Natural killer cell (primary cell): ENCODE measurements at regions not wholly inside any gene's neighbourhood (a gene's known extent, or its start where the extent isn't known, plus 50 kb on each side); places are given as distances from the start of the nearest gene placed in this dataset.

Experiments used
- ATAC-seq, 3 donors: fragments of 150-1000 bp in 2 of 3; fragments of 200-7000 bp in 1 of 3; cut with Tn5 transposase; 1 replicate in 1 of 3; 2 replicates in 2 of 3; pipeline ENCODE4 v1.10.0; 2021; ENCODE audit warnings: mild to moderate bottlenecking in 2 of 3, moderate library complexity in 2 of 3
- DNase-seq, 2 donors: peaks; one replicate each; pipeline versions ENCODE4 v3.0.0 to v3.0.0-alpha.2; 2013 to 2021; ENCODE audit warnings: mixed read lengths in 1 of 2
- H3K27ac ChIP-seq: one replicate; pipeline ENCODE4 v1.5.1; 2013; ENCODE audit warnings: mild to moderate bottlenecking, low read length
- H3K27me3 ChIP-seq: one replicate; pipeline ENCODE4 v1.6.1; 2013; ENCODE audit warnings: low read length; ENCODE audit not compliant: control insufficient read depth, insufficient read depth
- H3K36me3 ChIP-seq: one replicate; pipeline ENCODE4 v1.6.1; 2013; ENCODE audit warnings: low read length; ENCODE audit not compliant: control insufficient read depth, insufficient read depth
- H3K4me1 ChIP-seq: one replicate; pipeline ENCODE4 v1.6.1; 2013; ENCODE audit warnings: low read length; ENCODE audit not compliant: control insufficient read depth, insufficient read depth
- H3K4me3 ChIP-seq: one replicate; pipeline ENCODE4 v1.5.1; 2013; ENCODE audit warnings: low read length
- H3K9me3 ChIP-seq: one replicate; pipeline ENCODE4 v1.6.1; 2013; ENCODE audit warnings: low read length; ENCODE audit not compliant: control insufficient read depth, insufficient read depth
- H3K27ac Mint-ChIP-seq, 2 donors: one replicate each; pipeline ENCODE4 v1.8.0; 2022; ENCODE audit warnings: mild to moderate bottlenecking in 2 of 2, mixed read lengths in 2 of 2, moderate library complexity in 1 of 2
- H3K27me3 Mint-ChIP-seq, 2 donors: one replicate each; pipeline ENCODE4 v1.8.0; 2022; ENCODE audit warnings: low read depth in 2 of 2, mixed read lengths in 2 of 2
- H3K36me3 Mint-ChIP-seq: one replicate; pipeline ENCODE4 v1.8.0; 2022; ENCODE audit warnings: mixed read lengths
- H3K4me1 Mint-ChIP-seq, 2 donors: one replicate each; pipeline ENCODE4 v1.8.0; 2022; ENCODE audit warnings: mixed read lengths in 2 of 2
- H3K4me3 Mint-ChIP-seq: one replicate; pipeline ENCODE4 v1.8.0; 2022; ENCODE audit warnings: mild to moderate bottlenecking, moderate library complexity, mixed read lengths
- H3K9me3 Mint-ChIP-seq, 2 donors: one replicate each; pipeline ENCODE4 v1.8.0; 2022; ENCODE audit warnings: mixed read lengths in 2 of 2
- CTCF ChIP-seq: fragments of 200-600 bp; IDR thresholded peaks from one replicate; pipeline ENCODE4 v1.8.0; 2022; ENCODE audit warnings: antibody characterized with exemption
- WGBS: methylation state at CpG from one replicate; pipeline ENCODE4 v1.1.7; 2013; ENCODE audit warnings: missing lambda C conversion rate; ENCODE audit not compliant: insufficient coverage; 5-methylcytosine and 5-hydroxymethylcytosine counted together
- intact Hi-C: fragments of 100-400 bp; cut with micrococcal nuclease; formaldehyde crosslinking; loops from one replicate; pipeline ENCODE4 v1.14.2; 2022

GRCh38 chr2:8584174-8585066 is 97.4 kb upstream of the ID2 start:
- intact Hi-C loops = no loop called here
- 85% methylated on average over 26 of the region's 29 CpGs for WGBS
- DNase-seq (no peak), ATAC-seq (no peak)
- H3K27ac Mint-ChIP-seq = peak overlapping the region in 1 of 2 donors; percentile 35
- H3K36me3 Mint-ChIP-seq = no peaks in the 10 kb centered on the region
- Histone ChIP-seq H3K4me1 (peaks cover 65% of the 10 kb centered on the region), H3K4me3 (no peak overlapping the region), H3K27ac (no peak overlapping the region), H3K27me3 (no peaks in the 10 kb centered on the region), H3K9me3 (no peaks in the 10 kb centered on the region), H3K36me3 (no peaks in the 10 kb centered on the region)
- H3K4me3 Mint-ChIP-seq = peak overlapping the region; percentile 78
- peaks cover 19 to 48% of the 10 kb centered on the region in 2 donors for H3K4me1 Mint-ChIP-seq
- H3K27me3 Mint-ChIP-seq = peaks cover 0 to 6% of the 10 kb centered on the region in 2 donors
- TF ChIP-seq CTCF = no peak
- H3K9me3 Mint-ChIP-seq = no peaks in the 10 kb centered on the region

- Mint-ChIP-seq H3K36me3 (no peaks in the 10 kb centered on the region), H3K4me3 (no peak overlapping the region), H3K9me3 (no peaks in the 10 kb centered on the region), H3K27ac (no peak overlapping the region), H3K4me1 (peaks cover 24 to 39% of the 10 kb centered on the region in 2 donors), H3K27me3 (peaks cover 0 to 6% of the 10 kb centered on the region in 2 donors)
- DNase-seq (no peak), ATAC-seq (no peak)
- intact Hi-C loops = no loop called here
- Histone ChIP-seq H3K9me3 (no peaks in the 10 kb centered on the region), H3K4me1 (peaks cover 59% of the 10 kb centered on the region), H3K27ac (no peak overlapping the region), H3K27me3 (no peaks in the 10 kb centered on the region), H3K36me3 (no peaks in the 10 kb centered on the region), H3K4me3 (no peak overlapping the region)
- 97% methylated on average over 15 of the region's 15 CpGs for WGBS
- no peak for TF ChIP-seq CTCF
Measured at GRCh38 chr2:8586457-8587051, 95.3 kb upstream of the ID2 start.

- peaks cover 0 to 6% of the 10 kb centered on the region in 2 donors for H3K27me3 Mint-ChIP-seq
- Histone ChIP-seq H3K27me3 (no peaks in the 10 kb centered on the region), H3K4me1 (peaks cover 58% of the 10 kb centered on the region), H3K4me3 (no peak overlapping the region), H3K9me3 (no peaks in the 10 kb centered on the region), H3K27ac (no peak overlapping the region), H3K36me3 (no peaks in the 10 kb centered on the region)
- no peak overlapping the region for H3K4me3 Mint-ChIP-seq
- H3K36me3 Mint-ChIP-seq = no peaks in the 10 kb centered on the region
- DNase-seq (no peak), ATAC-seq (no peak)
- H3K27ac Mint-ChIP-seq = peak overlapping the region in 1 of 2 donors; percentile 68
- H3K9me3 Mint-ChIP-seq = no peaks in the 10 kb centered on the region
- 91% methylated on average over 19 of the region's 19 CpGs for WGBS
- intact Hi-C loops = no loop called here
- no peak for TF ChIP-seq CTCF
- peaks cover 24 to 34% of the 10 kb centered on the region in 2 donors for H3K4me1 Mint-ChIP-seq
Measured at GRCh38 chr2:8587251-8587791, 94.5 kb upstream of the ID2 start.
